GM13976 (cell line): ENCODE measurements at regions not wholly inside any gene's neighbourhood (a gene's known extent, or its start where the extent isn't known, plus 50 kb on each side); places are given as distances from the start of the nearest gene placed in this dataset.

Source experiments
- DNase-seq: peaks from one replicate; pipeline ENCODE4 v3.0.0; 2012; ENCODE audit warnings: low spot score
- CTCF ChIP-seq: IDR thresholded peaks from 2 replicates; pipeline ENCODE4 v1.5.1; 2012; ENCODE audit warnings: borderline replicate concordance, mild to moderate bottlenecking; ENCODE audit not compliant: insufficient read depth; ENCODE audit errors: extremely low read depth, missing control alignments, control extremely low read depth
- in situ Hi-C: fragments of 300-500 bp; cut with MboI; formaldehyde crosslinking; loops from one replicate; pipeline ENCODE4 v1.12.0; 2022; ENCODE audit warnings: low sequenced_read_pairs, mixed read lengths, inconsistent platforms; ENCODE audit not compliant: unreplicated experiment

GRCh38 chr2:64803776-64804175 is 150.1 kb upstream of the SERTAD2 start:
- in situ Hi-C loops, result no loop called here
- no peak for TF ChIP-seq CTCF
- DNase-seq, result no peak

GRCh38 chr2:64804651-64805050 is 150.9 kb upstream of the SERTAD2 start:
- no peak for DNase-seq
- TF ChIP-seq CTCF, result no peak
- in situ Hi-C loops, result no loop called here

- in situ Hi-C loops, result no loop called here
Measured at GRCh38 chr2:64807417-64807816, 153.7 kb upstream of the SERTAD2 start.

GRCh38 chr2:64808092-64808491 is 154.4 kb upstream of the SERTAD2 start:
- in situ Hi-C loops, result no loop called here
- no peak for DNase-seq
- TF ChIP-seq CTCF, result no peak

More at GRCh38 chr2:64807417-64807816, 153.7 kb upstream of the SERTAD2 start:
- no peak for TF ChIP-seq CTCF
- peak; percentile 50 for DNase-seq

- TF ChIP-seq CTCF, result no peak
- in situ Hi-C loops, result no loop called here
- no peak for DNase-seq
Measured at GRCh38 chr2:64808754-64809153, 155.0 kb upstream of the SERTAD2 start.

GRCh38 chr2:64809216-64809615 is 155.5 kb upstream of the SERTAD2 start:
- DNase-seq, result no peak
- TF ChIP-seq CTCF, result no peak
- in situ Hi-C loops, result no loop called here

- DNase-seq, result no peak
- in situ Hi-C loops, result no loop called here
- TF ChIP-seq CTCF, result no peak
Measured at GRCh38 chr2:64812285-64812684, 158.6 kb upstream of the SERTAD2 start.
